T-helper 1 cell (primary cell): ENCODE measurements at regions not wholly inside any gene's neighbourhood (a gene's known extent, or its start where the extent isn't known, plus 50 kb on each side); places are given as distances from the start of the nearest gene placed in this dataset.
"Not testable (repeated sequence)": the region's sequence is repeated elsewhere in the genome, so short reads cannot be mapped to it uniquely, and the experiment has no call there.

Experiments
- DNase-seq, 5 donors: peaks; one replicate each; pipeline ENCODE4 v3.0.0-alpha.2; 2012 to 2020

DNA sequence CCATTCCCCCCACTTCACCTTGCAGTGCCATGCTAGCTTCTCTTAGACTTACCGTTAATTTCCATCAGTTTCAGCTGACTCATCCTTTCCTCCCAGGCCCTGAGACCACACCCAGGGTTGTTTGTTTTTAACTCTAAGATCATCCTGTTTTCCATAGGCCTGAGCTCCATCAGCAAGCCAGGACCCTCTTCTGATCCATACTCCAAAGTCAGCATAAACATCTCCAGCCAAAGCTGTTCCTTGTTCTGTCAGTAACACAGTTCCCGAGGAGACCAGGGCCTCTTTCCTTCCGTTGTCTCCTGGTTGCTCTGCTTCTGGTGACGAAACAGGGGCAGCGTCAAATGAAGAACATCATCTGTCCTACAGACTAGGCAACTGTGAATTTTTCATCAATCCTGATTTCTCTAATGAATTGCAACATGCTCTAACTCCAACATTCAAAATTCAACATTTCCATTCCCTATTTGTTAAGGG is 83.8 kb upstream of the HNF1B start:
- DNase-seq: peak in 1 of 5 donors; percentile 48

- DNase-seq: no peak
Measured at GRCh38 chr17:37827905-37828650, 83.2 kb upstream of the HNF1B start.

- DNase-seq: no peak
Measured at GRCh38 chr17:37826497-37827430, 81.9 kb upstream of the HNF1B start.

DNA sequence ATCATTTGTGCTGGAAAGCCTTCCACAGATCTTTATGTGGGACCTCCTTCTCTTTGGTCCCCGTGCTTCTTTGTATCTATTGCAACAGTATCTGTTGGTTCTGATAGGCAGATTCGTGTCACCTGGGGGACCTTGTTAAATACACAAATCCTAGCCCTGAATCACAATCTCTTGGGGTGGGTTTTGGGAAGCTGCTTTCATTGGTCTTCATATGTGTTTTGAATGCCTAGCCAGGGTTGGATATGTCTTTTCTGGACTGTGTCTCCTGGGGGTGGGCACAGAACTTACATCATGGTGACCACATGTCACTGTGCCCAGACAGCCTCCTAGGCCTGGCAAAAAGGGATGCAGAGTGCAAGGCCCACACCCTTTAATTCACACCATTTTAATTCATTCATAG is 81.0 kb upstream of the HNF1B start:
- DNase-seq: no peak

DNA sequence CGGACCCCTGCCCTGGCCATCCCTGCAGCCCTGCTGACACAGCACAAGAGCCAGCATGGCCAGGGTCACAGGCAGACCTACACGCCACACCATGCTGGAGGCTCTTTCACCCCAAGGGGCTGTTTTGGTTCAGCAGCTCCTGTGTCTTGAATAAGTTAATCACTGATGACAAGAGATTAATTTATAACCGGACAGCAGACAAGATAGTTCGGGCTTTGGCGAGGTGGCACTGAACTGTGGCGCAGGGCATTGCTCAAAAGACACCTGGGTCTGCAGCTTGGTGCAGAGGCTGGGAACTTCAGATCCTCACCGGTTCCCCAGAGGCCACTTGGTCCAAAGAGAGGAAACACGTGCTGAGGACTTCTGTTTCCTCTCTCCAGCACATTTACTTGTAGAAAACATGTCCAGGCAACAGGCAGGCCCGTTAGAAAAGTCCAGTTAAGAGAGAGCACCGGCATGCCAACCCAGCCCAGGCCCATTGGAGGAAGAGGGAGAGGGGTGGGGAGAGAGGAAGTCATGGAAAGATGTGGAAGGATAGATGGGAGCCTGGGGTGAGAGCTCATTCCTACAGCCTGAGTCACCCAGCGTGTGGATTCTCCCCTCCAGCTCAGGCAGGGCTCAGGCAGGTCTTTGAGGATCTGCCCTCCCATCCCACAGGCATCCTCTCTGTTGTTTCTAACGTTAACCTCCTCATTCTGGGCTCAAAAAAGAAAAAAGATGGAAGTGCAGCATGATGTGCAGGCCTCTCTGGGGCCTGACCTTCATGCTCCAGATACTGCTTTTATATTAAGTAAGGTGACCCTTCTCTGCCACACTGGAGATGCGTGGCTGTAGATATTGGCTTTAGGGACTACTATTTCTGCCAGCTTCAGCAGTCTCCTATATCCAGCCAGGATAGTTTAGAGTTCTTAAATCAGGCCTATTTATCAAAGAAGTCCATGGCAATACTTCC is 80.0 kb upstream of the HNF1B start:
- DNase-seq: no peak

DNA sequence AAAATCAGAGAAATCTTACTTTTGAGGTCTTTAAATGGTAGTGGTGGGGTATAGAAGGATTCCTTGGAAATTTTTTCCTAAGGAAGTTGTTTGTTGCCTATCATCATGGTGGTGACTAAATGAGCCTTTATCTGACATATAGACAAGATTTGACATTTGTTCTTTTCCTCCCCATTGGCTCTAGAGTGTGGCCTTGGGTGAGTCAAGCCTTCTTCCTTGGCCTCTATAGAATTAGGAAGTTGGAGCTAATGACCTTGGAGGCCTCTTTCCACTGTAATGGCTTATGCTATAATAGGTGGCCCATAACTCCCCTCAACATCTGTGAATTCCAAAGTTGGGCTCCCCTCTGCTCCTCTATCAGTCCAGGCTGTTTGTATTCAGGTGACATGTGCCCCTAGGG is 79.1 kb upstream of the HNF1B start:
- no peak for DNase-seq

DNA sequence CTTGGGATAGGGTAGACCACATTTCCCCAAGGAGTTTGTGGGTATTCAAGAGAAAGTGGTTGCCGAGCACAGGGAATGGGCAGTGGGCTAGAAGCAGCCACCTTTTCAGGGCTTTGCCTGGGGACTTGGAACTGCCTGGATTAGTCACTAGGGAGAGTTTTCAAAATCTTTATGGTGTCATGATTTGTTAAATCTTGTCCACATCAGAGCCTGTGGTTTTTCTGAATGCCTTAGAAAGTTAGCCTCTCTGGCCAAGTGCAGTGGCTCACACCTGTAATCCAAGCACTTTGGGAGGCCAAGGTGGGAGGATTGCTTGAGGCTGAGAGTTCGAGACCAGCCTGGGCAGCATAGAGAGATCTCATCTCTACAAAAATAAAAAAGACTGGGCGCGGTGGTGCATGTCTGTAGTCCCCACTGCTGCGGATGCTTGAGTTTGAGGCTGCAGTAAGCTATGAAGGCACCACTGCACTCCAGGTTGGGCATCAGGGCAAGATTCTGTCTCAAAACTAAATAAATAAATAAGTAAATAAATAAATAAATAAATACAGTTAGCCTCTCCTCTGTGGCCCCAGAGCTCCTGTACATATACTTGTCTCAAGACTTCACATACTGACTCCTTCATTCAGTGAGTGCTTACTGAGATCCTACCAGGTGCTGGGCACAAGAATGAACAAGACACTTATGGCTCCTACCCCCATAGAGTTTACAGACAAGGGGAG is 76.3 kb upstream of the HNF1B start:
- DNase-seq: no peak

DNA sequence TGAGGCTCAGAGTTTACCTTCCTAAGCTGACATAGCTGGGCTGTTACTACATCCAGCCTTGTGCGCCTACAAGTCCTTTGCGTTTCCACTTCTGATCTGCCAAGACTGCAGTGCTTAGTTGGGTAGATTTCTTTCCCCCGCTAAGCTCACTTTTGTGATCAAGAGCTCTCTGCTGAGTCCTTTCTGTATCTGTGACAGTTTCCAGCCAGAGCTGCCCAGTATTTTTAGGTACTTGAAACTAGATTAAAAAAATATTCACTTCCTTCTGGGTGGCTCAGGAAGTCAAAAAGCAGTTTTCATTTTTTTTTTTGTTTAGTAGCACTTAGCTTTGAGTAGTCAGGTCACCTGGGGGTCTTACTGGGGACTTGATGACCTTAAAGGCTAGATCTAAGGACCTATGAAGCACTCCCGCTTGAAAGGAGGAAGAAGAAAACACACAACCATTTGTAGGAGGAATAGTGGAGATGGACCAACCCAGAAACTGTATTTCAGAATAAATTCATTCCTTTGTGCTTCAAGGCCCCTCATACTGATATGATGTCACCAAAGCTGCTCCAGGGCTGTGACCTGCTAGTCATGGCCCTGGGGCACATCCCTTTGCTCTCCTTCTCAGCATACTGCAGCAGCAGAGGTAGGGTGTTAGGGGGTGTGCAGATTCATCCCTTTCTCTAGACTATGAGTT is 75.6 kb upstream of the HNF1B start:
- no peak for DNase-seq

GRCh38 chr17:37818689-37819088 is 73.8 kb upstream of the HNF1B start:
- DNase-seq: no peak

- DNase-seq: no peak
Measured at GRCh38 chr17:37816950-37817349, 72.1 kb upstream of the HNF1B start.

DNA sequence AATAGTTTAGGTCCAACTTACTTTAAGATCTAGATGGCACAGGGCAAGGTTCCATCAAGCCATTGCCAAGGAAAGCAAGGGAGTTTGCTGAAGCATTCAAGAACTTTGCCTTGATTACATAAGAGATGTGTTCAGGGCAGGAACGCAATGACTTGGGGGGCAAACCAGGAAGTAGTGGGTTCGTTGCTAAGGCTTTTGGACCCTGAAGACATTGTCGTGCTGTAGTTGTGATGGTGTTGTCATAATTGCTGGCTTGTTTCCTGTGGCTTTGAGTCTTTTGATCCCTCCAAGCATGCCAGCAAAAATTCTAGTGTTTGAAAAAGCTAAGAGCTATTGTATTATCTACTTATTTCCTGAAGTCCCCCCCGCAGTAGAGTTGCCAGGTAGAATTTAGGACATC is 70.7 kb upstream of the HNF1B start:
- no peak for DNase-seq

DNA sequence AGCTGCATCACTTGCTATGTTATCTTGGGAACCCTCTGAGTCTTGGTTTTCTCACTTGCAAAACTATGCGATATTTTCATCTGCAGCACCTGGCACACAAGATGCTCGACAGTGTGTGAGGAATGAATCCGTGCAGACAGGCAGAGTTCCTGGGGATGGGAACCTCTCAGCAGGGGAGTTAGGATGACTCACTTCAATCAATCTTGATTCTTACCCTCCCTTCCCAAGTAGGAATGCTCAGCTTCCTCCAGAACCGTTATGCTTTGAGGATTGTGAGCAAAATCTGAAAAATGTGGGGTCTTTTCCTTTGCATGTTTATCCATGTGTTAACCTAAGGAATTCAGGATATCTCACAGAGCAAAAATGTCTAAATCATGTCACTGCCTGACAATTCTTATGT is 68.9 kb upstream of the HNF1B start:
- no peak for DNase-seq

DNA sequence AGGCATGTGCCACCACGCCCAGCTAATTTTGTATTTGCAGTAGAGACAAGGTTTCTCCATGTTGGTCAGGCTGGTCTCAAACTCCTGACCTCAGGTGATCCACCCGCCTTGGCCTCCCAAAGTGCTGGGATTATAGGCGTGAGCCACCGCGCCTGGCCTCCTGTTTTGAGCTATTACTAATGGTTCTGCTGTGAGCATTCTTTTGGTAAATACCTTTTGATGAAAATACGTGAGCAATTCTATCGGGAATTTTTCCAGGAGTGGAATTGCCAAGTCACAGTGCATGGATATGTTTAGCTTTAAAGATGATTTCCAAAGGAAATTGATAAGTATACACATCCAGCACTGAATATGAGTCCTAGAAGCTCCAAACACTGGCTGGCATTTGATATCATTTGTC is 64.0 kb upstream of the HNF1B start:
- not testable (repeated sequence) for DNase-seq

DNA sequence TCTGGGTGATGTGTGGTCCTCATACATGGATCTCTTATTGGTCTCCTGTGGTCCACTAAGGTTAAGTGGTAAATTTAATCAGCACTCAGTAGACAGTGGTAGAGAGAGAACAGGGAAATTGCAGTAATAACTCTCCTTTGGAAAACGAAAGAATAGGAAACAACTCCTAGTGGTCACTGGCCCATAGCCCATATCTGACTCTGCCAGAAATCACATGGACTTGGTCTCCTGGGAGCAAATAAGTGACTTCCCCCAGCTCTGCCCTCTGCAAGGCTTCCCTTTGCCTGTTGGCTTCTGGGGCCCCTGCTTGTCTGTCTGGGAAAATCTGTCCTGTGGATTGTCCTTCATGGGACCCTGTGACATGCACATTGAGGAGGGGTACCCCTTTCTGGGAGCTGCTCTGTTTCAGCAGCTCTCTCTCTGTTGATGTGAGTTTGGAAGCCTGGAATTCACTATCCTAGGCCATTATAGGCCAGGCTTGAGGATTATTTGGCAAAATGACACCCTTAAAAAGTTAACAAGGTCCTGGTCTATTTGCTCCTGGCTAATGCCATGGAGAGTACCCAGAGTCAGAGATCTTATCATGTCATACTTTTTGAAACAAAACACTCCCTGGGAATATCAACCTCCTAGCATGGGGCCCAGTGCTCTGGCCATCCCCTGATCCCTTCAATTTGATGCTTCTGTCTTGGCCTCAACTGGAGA is 58.0 kb upstream of the HNF1B start:
- no peak for DNase-seq

DNA sequence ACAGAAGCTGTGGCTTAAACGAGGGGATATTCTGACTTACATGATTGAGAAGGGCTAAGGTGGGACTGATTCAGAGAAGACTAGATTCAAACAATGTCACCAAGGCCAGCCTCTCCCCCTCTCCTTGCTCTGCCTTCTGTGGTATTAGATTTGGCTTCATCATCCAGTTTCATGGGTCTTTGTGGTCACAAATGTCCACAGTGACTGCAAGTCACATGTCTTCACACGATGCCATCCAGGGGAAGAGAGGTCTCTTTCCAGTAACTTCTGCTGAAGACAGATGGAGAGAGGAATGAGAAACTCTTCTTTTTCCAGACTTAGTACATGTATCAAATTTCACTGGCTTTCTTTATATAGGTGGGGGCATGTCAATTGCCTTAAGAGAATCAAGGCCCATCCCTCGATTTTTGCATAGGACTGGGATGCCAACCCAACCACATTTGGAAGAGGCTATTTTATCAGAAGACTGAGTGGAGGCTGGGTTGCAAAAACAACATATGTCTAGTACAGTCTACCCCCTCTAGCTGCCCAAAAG is 57.3 kb upstream of the HNF1B start:
- no peak for DNase-seq

DNA sequence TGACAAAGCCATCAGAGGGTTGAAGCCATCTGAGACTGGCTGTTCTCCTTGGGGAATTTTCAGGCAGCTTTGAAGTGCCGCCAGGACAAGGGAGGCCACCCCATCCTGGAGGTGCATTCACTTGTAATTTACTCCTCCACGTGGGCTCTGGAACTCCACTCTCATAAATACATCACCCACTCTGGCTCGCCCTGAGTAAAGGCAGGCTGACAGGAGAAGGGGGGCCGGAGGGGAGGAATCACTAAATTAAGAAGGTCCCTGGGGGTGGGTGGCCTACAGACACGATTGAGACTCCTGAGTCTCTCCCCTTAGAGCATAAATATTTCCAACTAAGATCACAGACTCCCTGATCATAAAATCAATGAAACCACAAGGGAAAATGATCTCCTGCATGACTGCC is 56.3 kb upstream of the HNF1B start:
- no peak for DNase-seq

DNA sequence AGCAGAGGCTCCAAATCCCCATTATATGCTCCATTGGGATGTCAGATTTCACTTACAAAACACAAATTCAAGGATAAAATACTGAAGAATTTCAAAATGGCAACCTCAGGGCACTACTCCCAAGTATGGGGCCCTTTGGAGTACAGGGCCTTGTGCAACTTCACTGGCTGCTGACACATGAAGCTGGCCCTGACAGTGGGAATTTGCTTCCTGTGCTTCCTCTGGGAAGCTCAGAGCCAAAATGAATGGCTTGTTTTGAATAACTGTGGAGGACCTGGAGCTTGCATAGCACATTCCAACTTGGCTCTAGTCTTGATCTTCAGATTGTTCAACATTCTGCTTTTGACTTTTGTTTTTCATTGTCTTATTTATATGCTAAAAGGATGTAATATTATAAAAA is 52.3 kb upstream of the HNF1B start:
- DNase-seq: no peak

DNA sequence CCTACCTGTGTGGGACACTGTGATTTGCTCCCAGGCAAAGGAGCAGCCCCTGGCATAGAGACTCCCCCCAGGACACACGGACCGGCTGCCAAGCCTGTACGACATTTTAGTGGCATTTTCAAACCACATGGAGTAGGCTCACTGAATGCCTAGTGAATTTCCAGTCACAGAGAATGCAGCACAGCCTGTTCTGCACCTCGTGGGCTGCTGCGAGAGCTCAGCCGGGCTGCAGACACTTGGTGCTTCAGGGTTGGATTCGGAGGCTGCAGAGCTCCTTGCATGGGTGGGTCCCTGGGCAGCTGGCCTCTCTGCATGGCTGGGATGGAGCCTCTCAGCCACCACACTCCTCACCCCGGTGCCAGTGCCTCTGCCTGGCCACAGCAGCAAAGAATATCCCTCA is 51.2 kb upstream of the HNF1B start:
- DNase-seq: no peak
